ENCODE measurements at regions not wholly inside any gene's neighbourhood (a gene's known extent, or its start where the extent isn't known, plus 50 kb on each side); places are given as distances from the start of the nearest gene placed in this dataset.

DNA sequence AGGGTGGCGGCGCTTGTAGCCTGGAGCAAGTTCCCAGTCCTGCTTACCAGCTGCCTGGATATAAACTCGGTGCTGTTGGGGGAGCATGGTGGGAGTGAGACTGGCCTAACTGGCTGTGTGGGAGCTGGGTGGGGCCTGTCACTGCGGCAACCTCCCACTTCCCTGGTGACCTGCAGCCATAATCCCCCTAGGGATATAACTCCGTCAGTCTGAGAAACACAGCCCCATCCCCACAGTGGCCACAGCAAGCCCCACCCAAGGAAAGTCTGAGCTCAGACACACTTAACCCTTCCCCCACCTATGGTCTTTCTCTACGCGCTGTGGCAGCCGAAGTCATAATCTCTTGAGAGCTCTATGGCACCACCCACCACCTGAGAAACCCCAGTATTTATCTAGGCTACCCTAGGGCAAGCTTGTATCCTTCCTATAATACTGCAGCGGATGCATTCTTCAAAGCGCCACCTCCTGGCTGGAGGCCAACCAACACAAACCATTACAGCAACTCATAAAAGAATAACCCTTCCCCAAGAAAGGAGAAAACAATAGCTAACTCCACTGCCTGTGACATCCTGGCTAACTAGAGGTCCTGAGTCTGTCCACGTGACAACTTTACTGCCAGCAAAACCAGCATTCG, 57.4 kb downstream of the ZNF648 start:
- H3K4me2 ChIP-seq (ENCODE audit: low read depth, low read length), result no peak overlapping the region
- H3K79me2 ChIP-seq (ENCODE audit: low read length), result no peaks in the 10 kb centered on the region
- H3K4me1 ChIP-seq (ENCODE audit: low read length), result no peaks in the 10 kb centered on the region
- H3K27me3 ChIP-seq (replicated peaks; ENCODE audit: insufficient read depth, low read length), result no peaks in the 10 kb centered on the region
- DNase-seq, result no peak
- TF ChIP-seq, protein P1, sequence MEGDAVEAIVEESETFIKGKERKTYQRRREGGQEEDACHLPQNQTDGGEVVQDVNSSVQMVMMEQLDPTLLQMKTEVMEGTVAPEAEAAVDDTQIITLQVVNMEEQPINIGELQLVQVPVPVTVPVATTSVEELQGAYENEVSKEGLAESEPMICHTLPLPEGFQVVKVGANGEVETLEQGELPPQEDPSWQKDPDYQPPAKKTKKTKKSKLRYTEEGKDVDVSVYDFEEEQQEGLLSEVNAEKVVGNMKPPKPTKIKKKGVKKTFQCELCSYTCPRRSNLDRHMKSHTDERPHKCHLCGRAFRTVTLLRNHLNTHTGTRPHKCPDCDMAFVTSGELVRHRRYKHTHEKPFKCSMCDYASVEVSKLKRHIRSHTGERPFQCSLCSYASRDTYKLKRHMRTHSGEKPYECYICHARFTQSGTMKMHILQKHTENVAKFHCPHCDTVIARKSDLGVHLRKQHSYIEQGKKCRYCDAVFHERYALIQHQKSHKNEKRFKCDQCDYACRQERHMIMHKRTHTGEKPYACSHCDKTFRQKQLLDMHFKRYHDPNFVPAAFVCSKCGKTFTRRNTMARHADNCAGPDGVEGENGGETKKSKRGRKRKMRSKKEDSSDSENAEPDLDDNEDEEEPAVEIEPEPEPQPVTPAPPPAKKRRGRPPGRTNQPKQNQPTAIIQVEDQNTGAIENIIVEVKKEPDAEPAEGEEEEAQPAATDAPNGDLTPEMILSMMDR (IDR thresholded peaks at IDR 0.05; ENCODE audit: low read length), result no peak
- TF ChIP-seq EZH2 (optimal IDR thresholded peaks at IDR 0.05; ENCODE audit: low read depth, low read length) (no peak), EZH2phosphoT487 (IDR thresholded peaks at IDR 0.05; ENCODE audit: low read length) (no peak)
- no peak overlapping the region for H3K9ac ChIP-seq (ENCODE audit: low read length)
- H4K20me1 ChIP-seq (ENCODE audit: insufficient read depth, low read length), result no peaks in the 10 kb centered on the region
- H3K9me3 ChIP-seq (replicated peaks; ENCODE audit: insufficient read depth, low read length), result no peaks in the 10 kb centered on the region
- H3K4me3 ChIP-seq (ENCODE audit: low read length), result no peak overlapping the region
- H2AFZ ChIP-seq (ENCODE audit: low read length), result no peak overlapping the region
- no peaks in the 10 kb centered on the region for H3K36me3 ChIP-seq (replicated peaks; ENCODE audit: insufficient read depth, low read length)
- H3F3A ChIP-seq (ENCODE audit: insufficient read depth, low read length), result no peaks in the 10 kb centered on the region
- H3K9me2 ChIP-seq (replicated peaks; ENCODE audit: insufficient read depth, low read length), result no peaks in the 10 kb centered on the region
- no peak overlapping the region for H3K27ac ChIP-seq (ENCODE audit: low read length)

DNA sequence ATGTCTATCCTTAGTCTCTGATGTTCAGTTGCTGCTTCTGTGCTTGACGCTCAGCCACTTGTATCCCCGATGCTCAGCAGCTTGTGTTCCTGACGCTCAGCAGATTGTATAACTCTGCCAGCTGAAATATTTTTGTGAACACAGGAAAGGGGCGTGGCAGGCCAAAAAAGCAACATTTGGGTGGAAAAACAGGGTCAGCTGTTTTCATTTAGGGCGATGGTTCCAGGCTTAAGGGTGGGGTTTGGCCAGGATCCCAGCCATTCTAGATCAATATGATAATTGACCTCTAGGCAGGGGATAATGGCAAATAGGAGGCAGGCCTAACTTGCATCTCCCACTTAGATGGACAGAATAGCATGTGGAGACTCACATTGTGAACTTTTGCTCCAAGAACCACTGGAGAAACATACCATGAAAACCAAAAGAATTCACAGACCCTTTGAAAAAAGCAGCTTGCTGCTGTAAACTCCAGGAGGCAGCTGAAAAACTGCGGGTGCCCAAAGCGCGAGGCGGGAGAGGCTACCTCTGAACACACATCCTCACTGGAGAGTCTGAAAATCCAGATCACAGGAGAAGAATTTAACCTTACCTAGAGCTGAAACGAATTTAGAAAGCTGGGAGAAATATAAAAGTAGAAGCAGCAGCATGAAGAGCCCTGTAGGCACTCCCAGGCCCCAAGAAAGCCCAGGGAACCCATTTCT, 58.3 kb downstream of the ZNF648 start:
- H3F3A ChIP-seq (ENCODE audit: insufficient read depth, low read length), result no peaks in the 10 kb centered on the region

DNA sequence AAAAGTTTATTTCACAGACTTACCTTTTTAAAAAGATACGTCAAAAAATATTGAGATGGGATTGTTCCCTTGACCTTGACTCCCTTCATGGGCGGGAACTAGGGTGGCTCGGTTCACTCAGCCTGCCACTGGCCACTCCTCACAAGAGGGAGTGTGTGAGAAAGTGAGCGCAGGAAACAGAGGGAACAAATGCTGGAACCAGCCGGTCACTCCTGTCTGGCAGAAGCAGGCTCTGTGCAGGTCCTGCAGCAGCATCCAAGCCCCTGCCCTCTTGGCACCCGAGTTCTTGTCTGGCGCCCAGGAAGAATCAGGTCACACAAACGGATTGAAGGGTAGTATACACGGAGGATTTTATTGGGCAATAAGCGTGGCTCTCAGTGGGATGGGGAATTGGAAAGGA, 58.9 kb downstream of the ZNF648 start:
- no peaks in the 10 kb centered on the region for H3K36me3 ChIP-seq (replicated peaks; ENCODE audit: insufficient read depth, low read length)
- TF ChIP-seq EZH2 (optimal IDR thresholded peaks at IDR 0.05; ENCODE audit: low read depth, low read length) (no peak), EZH2phosphoT487 (IDR thresholded peaks at IDR 0.05; ENCODE audit: low read length) (no peak)
- TF ChIP-seq, protein P1 (IDR thresholded peaks at IDR 0.05; ENCODE audit: low read length), result no peak
- H3K9ac ChIP-seq (ENCODE audit: low read length), result no peak overlapping the region

More for the DNA sequence above, 58.3 kb downstream of the ZNF648 start:
- TF ChIP-seq EZH2phosphoT487 (IDR thresholded peaks at IDR 0.05; ENCODE audit: low read length) (no peak), EZH2 (optimal IDR thresholded peaks at IDR 0.05; ENCODE audit: low read depth, low read length) (no peak)
- TF ChIP-seq, protein P1 (IDR thresholded peaks at IDR 0.05; ENCODE audit: low read length), result no peak
- H3K4me3 ChIP-seq (ENCODE audit: low read length), result no peak overlapping the region
- no peaks in the 10 kb centered on the region for H3K27me3 ChIP-seq (replicated peaks; ENCODE audit: insufficient read depth, low read length)
- no peak overlapping the region for H3K9ac ChIP-seq (ENCODE audit: low read length)
- no peaks in the 10 kb centered on the region for H3K9me2 ChIP-seq (replicated peaks; ENCODE audit: insufficient read depth, low read length)
- no peak for DNase-seq
- no peaks in the 10 kb centered on the region for H4K20me1 ChIP-seq (ENCODE audit: insufficient read depth, low read length)
- H3K79me2 ChIP-seq (ENCODE audit: low read length), result no peaks in the 10 kb centered on the region
- H2AFZ ChIP-seq (ENCODE audit: low read length), result no peak overlapping the region
- no peaks in the 10 kb centered on the region for H3K9me3 ChIP-seq (replicated peaks; ENCODE audit: insufficient read depth, low read length)
- H3K36me3 ChIP-seq (replicated peaks; ENCODE audit: insufficient read depth, low read length), result no peaks in the 10 kb centered on the region
- H3K4me1 ChIP-seq (ENCODE audit: low read length), result no peaks in the 10 kb centered on the region
- H3K4me2 ChIP-seq (ENCODE audit: low read depth, low read length), result no peak overlapping the region
- no peak overlapping the region for H3K27ac ChIP-seq (ENCODE audit: low read length)

More for the DNA sequence above, 58.9 kb downstream of the ZNF648 start:
- no peak overlapping the region for H3K4me2 ChIP-seq (ENCODE audit: low read depth, low read length)
- DNase-seq, result no peak
- no peak overlapping the region for H2AFZ ChIP-seq (ENCODE audit: low read length)
- H3K4me1 ChIP-seq (ENCODE audit: low read length), result no peaks in the 10 kb centered on the region
- no peaks in the 10 kb centered on the region for H3K9me3 ChIP-seq (replicated peaks; ENCODE audit: insufficient read depth, low read length)
- H3K27me3 ChIP-seq (replicated peaks; ENCODE audit: insufficient read depth, low read length), result no peaks in the 10 kb centered on the region
- H3K4me3 ChIP-seq (ENCODE audit: low read length), result no peak overlapping the region
- H4K20me1 ChIP-seq (ENCODE audit: insufficient read depth, low read length), result no peaks in the 10 kb centered on the region
- H3K9me2 ChIP-seq (replicated peaks; ENCODE audit: insufficient read depth, low read length), result no peaks in the 10 kb centered on the region
- no peak overlapping the region for H3K27ac ChIP-seq (ENCODE audit: low read length)
- no peaks in the 10 kb centered on the region for H3F3A ChIP-seq (ENCODE audit: insufficient read depth, low read length)
- H3K79me2 ChIP-seq (ENCODE audit: low read length), result no peaks in the 10 kb centered on the region

All from MM.1S (cell line).